ENCODE measurements at regions not wholly inside any gene's neighbourhood (a gene's known extent, or its start where the extent isn't known, plus 50 kb on each side); places are given as distances from the start of the nearest gene placed in this dataset.

GRCh38 chr10:2120746-2121145 lies 383.4 kb upstream of the ADARB2 start:
- WGBS, 2 donors = 60 to 62% methylated on average over 9 of the region's 9 CpGs
- H3K4me3 ChIP-seq = no peak overlapping the region

GRCh38 chr10:2119316-2119715 lies 382.0 kb upstream of the ADARB2 start:
- WGBS, 2 donors = 79 to 86% methylated on average over 6 of the region's 6 CpGs
- DNase-seq = no peak
- Histone ChIP-seq H3K9me3 (peaks cover 0 to 8% (median 0%) of the 10 kb centered on the region in 4 donors), H3K4me1 (no peaks in the 10 kb centered on the region), H3K27me3 (no peaks in the 10 kb centered on the region), H3K4me3 (no peak overlapping the region), H3K27ac (no peak overlapping the region), H3K36me3 (no peaks in the 10 kb centered on the region)
- intact Hi-C loops (cut with DNase I) = loop anchor here (10.0 kb wide), 1 partner anchor 55 kb away; no protein-coding TSS in a partner anchor
- TF ChIP-seq CTCF (IDR thresholded peaks at IDR 0.05) (no peak), EP300 (IDR thresholded peaks at IDR 0.05) (no peak), POLR2A (IDR thresholded peaks at IDR 0.05) (no peak), POLR2AphosphoS5 (IDR thresholded peaks at IDR 0.05) (no peak)

More at GRCh38 chr10:2120746-2121145, 383.4 kb upstream of the ADARB2 start:
- Histone ChIP-seq H3K36me3 (no peaks in the 10 kb centered on the region), H3K27me3 (no peaks in the 10 kb centered on the region), H3K9me3 (peaks cover 0 to 8% (median 0%) of the 10 kb centered on the region in 4 donors), H3K27ac (no peak overlapping the region), H3K4me1 (no peaks in the 10 kb centered on the region)
- no peak for DNase-seq
- TF ChIP-seq CTCF (IDR thresholded peaks at IDR 0.05) = no peak
- TF ChIP-seq POLR2AphosphoS5 (IDR thresholded peaks at IDR 0.05) = no peak
- TF ChIP-seq EP300 (IDR thresholded peaks at IDR 0.05) = no peak
- TF ChIP-seq POLR2A (IDR thresholded peaks at IDR 0.05) = no peak
- intact Hi-C loops (cut with DNase I) = no loop called here

GRCh38 chr10:2118201-2118600 lies 380.9 kb upstream of the ADARB2 start:
- TF ChIP-seq EP300 (IDR thresholded peaks at IDR 0.05) (no peak), POLR2AphosphoS5 (IDR thresholded peaks at IDR 0.05) (no peak), POLR2A (IDR thresholded peaks at IDR 0.05) (no peak), CTCF (IDR thresholded peaks at IDR 0.05) (no peak)
- H3K4me3 ChIP-seq = no peak overlapping the region
- intact Hi-C loops (cut with DNase I) = loop anchor here (10.0 kb wide), 1 partner anchor 57 kb away; no protein-coding TSS in a partner anchor
- WGBS, 2 donors = 93 to 96% methylated on average over 3 of the region's 3 CpGs
- no peak for DNase-seq
- peaks cover 0 to 8% (median 0%) of the 10 kb centered on the region in 4 donors for H3K9me3 ChIP-seq
- H3K27me3 ChIP-seq = no peaks in the 10 kb centered on the region
- no peak overlapping the region for H3K27ac ChIP-seq
- no peaks in the 10 kb centered on the region for H3K36me3 ChIP-seq
- no peaks in the 10 kb centered on the region for H3K4me1 ChIP-seq

GRCh38 chr10:2117641-2118040 lies 380.3 kb upstream of the ADARB2 start:
- no peaks in the 10 kb centered on the region for H3K36me3 ChIP-seq
- no peaks in the 10 kb centered on the region for H3K4me1 ChIP-seq
- TF ChIP-seq POLR2AphosphoS5 (IDR thresholded peaks at IDR 0.05) = no peak
- no peak for TF ChIP-seq POLR2A (IDR thresholded peaks at IDR 0.05)
- no peak for TF ChIP-seq EP300 (IDR thresholded peaks at IDR 0.05)
- no peak for TF ChIP-seq CTCF (IDR thresholded peaks at IDR 0.05)
- no peak overlapping the region for H3K4me3 ChIP-seq
- no peak for DNase-seq
- H3K9me3 ChIP-seq = peaks cover 0 to 8% (median 0%) of the 10 kb centered on the region in 4 donors
- H3K27ac ChIP-seq = no peak overlapping the region
- WGBS, 2 donors = 95 to 97% methylated on average over 1 of the region's 1 CpG
- intact Hi-C loops (cut with DNase I) = loop anchor here (10.0 kb wide), 1 partner anchor 57 kb away; no protein-coding TSS in a partner anchor
- no peaks in the 10 kb centered on the region for H3K27me3 ChIP-seq

- Histone ChIP-seq H3K36me3 (no peaks in the 10 kb centered on the region), H3K27ac (no peak overlapping the region), H3K4me1 (no peaks in the 10 kb centered on the region), H3K4me3 (no peak overlapping the region), H3K9me3 (peaks cover 0 to 4% (median 0%) of the 10 kb centered on the region in 4 donors), H3K27me3 (no peaks in the 10 kb centered on the region)
- WGBS, 2 donors = 75 to 80% methylated on average over 8 of the region's 8 CpGs
- TF ChIP-seq CTCF (IDR thresholded peaks at IDR 0.05) = no peak
- TF ChIP-seq POLR2AphosphoS5 (IDR thresholded peaks at IDR 0.05) = no peak
- intact Hi-C loops (cut with DNase I) = loop anchor here (10.0 kb wide), 1 partner anchor 63 kb away; no protein-coding TSS in a partner anchor
- no peak for DNase-seq
Measured at GRCh38 chr10:2111965-2112364, 374.6 kb upstream of the ADARB2 start.

Measured in sigmoid colon (tissue), 6 donors.